GM12892 (cell line): ENCODE measurements at regions not wholly inside any gene's neighbourhood (a gene's known extent, or its start where the extent isn't known, plus 50 kb on each side); places are given as distances from the start of the nearest gene placed in this dataset.
"Not testable (repeated sequence)": the region's sequence is repeated elsewhere in the genome, so short reads cannot be mapped to it uniquely, and the experiment has no call there.

Experiments used
- DNase-seq: peaks from one replicate; pipeline ENCODE4 v3.0.0; 2011; ENCODE audit not compliant: insufficient read length
- FAIRE-seq: peaks from 2 replicates; lab custom pipeline; 2011; peaks lifted over from hg19 to GRCh38; lab: Jason Lieb, UNC

- not testable (repeated sequence) for FAIRE-seq, DNase-seq
These were observed 63.9 kb downstream of the SPANXB1 start for GRCh38 chrX:141066263-141066662.

DNA sequence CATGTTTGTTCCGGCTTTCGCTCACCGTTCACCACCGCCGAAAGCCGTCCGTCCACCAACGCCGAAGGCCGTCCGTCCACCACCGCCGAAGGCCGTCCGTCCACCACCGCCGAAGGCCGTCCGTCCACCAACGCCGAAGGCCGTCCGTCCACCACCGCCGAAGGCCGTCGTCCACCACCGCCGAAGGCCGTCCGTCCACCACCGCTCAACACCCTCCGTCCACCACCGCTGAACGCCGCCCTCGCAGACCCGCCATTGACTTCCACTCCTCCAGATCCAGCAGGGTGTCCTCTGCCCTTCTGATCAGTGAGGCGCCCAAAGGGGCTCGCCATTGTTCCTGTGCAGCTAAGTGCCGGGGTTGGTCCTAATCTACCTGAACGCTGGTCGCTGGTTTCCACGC is 81.7 kb downstream of the SPANXB1 start:
- FAIRE-seq, DNase-seq: not testable (repeated sequence)

DNA sequence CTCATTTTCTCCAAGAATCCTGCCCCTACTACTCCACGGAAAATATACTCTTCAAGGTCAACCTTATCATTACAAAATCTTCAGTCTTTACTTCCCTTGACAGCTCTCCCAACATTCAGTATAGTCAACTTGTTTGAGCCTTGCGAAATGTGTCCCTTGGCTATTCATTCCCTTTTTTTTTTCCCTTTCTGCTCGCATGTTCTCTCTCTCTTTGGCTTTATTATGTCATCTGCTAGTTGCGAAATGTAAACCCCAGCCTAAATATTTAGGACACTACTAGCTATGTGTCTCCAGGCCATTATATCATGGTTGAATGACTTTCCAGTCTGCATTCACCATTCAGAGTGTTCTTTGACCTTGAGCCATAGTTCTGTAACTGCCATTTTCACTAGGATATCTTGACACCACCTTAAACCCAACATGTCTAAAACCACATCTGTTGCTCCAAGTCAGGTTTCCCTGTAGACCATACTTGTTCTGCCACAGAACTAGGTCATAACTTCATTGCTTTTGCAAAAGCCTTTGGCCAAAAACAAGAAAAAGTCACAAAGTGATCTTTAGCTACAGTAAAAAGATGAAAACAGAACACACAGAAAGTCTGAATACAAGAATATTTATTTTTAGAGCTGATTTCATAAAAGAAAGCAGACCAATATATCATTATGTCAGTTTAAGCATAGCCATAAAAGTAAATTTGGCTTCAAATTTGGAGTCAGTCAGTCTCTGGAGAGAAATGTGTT is 73.0 kb downstream of the LDOC1 start:
- DNase-seq: not testable (repeated sequence)
- FAIRE-seq: peak; percentile 87

- FAIRE-seq, DNase-seq: not testable (repeated sequence)
These were observed 65.7 kb downstream of the LDOC1 start for GRCh38 chrX:141111209-141111608.
